ENCODE measurements at regions not wholly inside any gene's neighbourhood (a gene's known extent, or its start where the extent isn't known, plus 50 kb on each side); places are given as distances from the start of the nearest gene placed in this dataset.

DNA sequence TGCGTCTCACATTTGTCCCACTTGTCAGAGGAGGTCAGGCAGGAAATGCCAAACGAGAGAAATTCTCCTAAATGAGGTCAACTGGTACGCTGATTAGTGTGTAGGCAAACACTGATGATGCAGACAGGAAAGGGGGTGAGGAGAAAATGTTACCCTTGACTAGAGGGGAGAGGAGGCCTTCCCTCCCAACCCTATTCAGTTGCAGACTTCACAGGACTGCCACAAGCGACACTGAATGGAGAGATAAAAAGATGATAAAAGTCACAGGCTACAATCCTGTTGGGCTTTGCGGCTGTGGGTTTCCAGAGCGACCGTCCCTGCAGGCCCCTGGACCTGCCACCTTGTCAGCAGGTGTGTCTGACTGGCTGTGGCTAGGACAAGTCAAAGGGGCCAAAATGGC is 569.4 kb downstream of the CDH26 start:
- TF ChIP-seq CTCF (IDR thresholded peaks at IDR 0.05) (no peak), POLR2A (IDR thresholded peaks at IDR 0.05) (no peak)

Data from uterus (tissue), 2 donors.